ENCODE measurements at regions not wholly inside any gene's neighbourhood (a gene's known extent, or its start where the extent isn't known, plus 50 kb on each side); places are given as distances from the start of the nearest gene placed in this dataset.

DNA sequence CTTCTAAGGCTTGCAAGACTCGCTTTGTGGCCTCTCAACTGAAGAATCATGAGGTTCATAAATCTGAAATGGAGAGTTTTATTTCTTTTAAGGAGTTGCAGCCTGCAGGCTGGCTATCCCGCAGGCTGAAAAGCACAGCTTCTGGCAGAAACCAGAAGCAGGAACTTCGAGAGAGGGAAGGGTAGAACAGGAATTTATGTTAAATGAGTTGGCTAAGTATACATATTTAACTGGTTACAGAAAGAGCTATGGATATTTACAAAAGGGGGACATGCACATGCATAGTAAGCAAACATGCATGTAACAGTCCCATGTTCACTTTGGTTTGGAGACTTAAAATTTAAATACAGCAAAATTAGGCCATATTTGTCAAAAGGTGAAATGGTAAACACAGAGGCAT, 787.0 kb downstream of the TFAP2A start:
- TF ChIP-seq CTCF (conservative IDR thresholded peaks at IDR 0.05; ENCODE audit: low read length), result no peak
- no peak overlapping the region for H3K4me3 ChIP-seq (ENCODE audit: low read length)
- DNase-seq (ENCODE audit: low read depth), result no peak

DNA sequence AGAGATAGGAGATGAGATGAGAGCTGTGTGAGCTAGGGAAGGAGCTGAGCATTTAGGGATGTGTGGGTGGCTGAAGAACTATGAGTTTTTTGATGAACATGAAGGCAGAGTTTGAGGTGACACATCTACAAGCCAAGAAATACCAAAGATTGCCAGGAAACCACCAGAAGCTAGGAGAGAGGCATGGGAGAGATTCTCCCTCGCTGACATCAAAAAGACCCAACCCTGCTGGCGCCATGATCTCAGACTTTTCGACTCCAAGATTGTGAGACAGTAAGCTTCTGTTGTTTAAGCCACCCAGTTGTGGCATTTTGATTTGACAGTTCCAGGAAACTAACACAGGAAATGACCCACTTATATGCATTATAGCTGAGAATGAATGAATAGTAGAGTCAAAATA, 790.9 kb downstream of the TFAP2A start:
- DNase-seq (ENCODE audit: low read depth), result peak; percentile 38
- TF ChIP-seq CTCF (conservative IDR thresholded peaks at IDR 0.05; ENCODE audit: low read length), result no peak
- H3K4me3 ChIP-seq (ENCODE audit: low read length), result no peak overlapping the region

- TF ChIP-seq CTCF (conservative IDR thresholded peaks at IDR 0.05; ENCODE audit: low read length), result no peak
- DNase-seq (ENCODE audit: low read depth), result no peak
- no peak overlapping the region for H3K4me3 ChIP-seq (ENCODE audit: low read length)
These were observed 791.5 kb downstream of the TFAP2A start for GRCh38 chr6:9623228-9623832.

- DNase-seq (ENCODE audit: low read depth), result peak; percentile 29
- TF ChIP-seq CTCF (conservative IDR thresholded peaks at IDR 0.05; ENCODE audit: low read length), result no peak
- no peak overlapping the region for H3K4me3 ChIP-seq (ENCODE audit: low read length)
These were observed 793.6 kb downstream of the TFAP2A start for GRCh38 chr6:9621276-9621675.

GRCh38 chr6:9620687-9621086, 794.2 kb downstream of the TFAP2A start:
- TF ChIP-seq CTCF (conservative IDR thresholded peaks at IDR 0.05; ENCODE audit: low read length), result no peak
- no peak overlapping the region for H3K4me3 ChIP-seq (ENCODE audit: low read length)
- no peak for DNase-seq (ENCODE audit: low read depth)

GRCh38 chr6:9620263-9620662, 794.6 kb downstream of the TFAP2A start:
- H3K4me3 ChIP-seq (ENCODE audit: low read length), result no peak overlapping the region
- DNase-seq (ENCODE audit: low read depth), result peak; percentile 4
- TF ChIP-seq CTCF (conservative IDR thresholded peaks at IDR 0.05; ENCODE audit: low read length), result no peak

DNA sequence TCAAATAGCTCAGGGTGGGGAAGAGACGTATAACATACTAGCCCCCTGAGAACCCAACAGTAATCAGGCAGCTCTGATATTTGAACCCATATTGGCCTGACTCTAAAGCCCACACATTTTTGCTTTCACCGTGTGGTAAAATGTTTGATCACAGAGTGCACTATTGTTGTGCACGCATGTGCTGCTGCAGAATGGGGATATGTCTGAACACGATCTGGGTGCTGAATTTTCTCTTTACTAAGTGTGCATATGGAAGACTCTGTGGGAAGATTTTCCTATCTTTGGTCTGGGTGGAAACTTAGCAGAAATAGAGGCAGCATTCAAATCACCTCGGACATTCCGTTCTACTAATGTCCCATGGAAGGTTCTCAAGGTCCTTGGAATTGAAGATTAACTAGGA, 800.1 kb downstream of the TFAP2A start:
- no peak overlapping the region for H3K4me3 ChIP-seq (ENCODE audit: low read length)
- no peak for TF ChIP-seq CTCF (conservative IDR thresholded peaks at IDR 0.05; ENCODE audit: low read length)
- DNase-seq (ENCODE audit: low read depth), result no peak

Measured in AG10803 (cell line).